ENCODE measurements at regions not wholly inside any gene's neighbourhood (a gene's known extent, or its start where the extent isn't known, plus 50 kb on each side); places are given as distances from the start of the nearest gene placed in this dataset.
"Not testable (repeated sequence)": the region's sequence is repeated elsewhere in the genome, so short reads cannot be mapped to it uniquely, and the experiment has no call there.

- DNase-seq = no peak
These were observed 540.9 kb downstream of the TRIML1 start for GRCh38 chr4:188680004-188680666.

DNA sequence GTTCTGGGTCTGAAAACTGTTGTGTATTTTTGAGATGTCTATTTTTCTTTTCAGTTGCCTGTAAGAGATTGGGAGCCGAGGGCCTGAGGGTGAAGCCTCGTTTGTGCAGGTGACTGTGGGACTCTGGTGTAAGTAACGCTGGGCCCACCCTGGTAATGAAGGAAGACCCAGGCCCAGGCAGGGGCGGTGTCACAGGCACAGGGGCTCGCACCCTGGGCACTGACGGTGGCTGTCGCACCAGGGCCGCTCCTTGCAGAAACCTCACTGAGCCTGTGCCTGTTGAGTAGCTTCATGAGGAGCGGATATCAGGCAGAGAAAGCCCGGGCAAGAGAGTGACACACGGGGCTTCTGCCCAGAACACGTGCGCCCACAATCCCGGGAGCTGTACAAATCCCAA is 541.4 kb downstream of the TRIML1 start:
- DNase-seq = no peak

DNA sequence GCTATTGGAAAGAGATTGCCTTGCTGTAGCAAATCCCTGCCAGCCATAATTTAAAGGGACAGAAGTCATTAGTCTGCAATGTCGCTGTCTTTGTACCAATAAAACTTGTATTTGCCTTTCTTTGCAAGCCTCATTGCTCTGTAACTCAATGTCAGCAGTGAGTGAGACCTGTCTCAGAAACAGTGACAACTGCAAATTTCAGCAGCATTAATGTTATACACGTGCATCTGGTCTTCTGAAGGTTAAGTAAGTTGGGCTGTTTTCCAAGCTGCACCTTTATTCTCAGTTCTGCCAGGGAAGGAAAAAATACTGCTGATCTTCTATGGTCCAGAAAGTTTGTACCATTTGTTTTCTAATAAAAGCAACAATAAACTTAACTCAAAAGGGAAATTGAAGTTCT is 543.1 kb downstream of the TRIML1 start:
- no peak for DNase-seq

GRCh38 chr4:188683571-188683970 is 544.3 kb downstream of the TRIML1 start:
- DNase-seq = no peak

DNA sequence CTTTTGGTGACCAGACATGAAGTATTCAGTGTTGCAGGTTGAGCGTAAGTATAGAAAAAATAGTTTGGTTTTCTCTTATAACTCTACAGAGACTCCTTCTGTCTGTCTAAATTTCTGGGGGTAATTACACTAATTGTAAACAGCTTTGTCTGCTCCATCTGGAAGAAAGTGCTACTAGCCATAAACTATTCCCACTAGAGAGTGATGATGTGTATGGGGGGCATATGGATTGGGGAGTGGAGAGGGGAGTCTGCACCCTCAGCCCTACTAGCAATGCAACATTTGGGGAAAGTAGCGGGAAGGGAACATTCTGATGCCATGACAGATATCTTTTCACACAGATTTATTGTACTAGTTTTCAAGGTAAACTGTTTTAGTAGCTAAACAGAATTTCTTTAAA is 549.7 kb downstream of the TRIML1 start:
- DNase-seq = no peak

GRCh38 chr4:188691811-188692210 is 552.6 kb downstream of the TRIML1 start:
- no peak for DNase-seq

DNA sequence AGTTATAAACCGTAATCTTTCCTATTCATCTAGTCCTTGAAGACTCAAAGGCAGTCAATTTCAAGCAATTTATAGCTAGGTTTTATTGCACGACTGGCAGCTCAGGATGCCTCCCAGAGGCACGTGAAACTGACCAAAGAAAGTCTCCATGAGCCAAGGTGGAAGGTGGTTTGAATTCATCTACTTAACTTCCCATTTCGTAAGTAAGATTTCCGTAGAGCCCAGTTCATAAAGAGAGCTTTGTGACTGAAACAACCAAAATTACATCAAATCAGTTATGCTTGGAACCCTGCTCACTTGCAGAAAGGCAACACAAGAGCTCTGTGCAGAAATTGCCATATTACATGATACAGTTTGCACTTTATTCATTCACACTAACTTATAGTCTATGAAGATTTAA is 556.0 kb downstream of the TRIML1 start:
- no peak for DNase-seq

GRCh38 chr4:188697243-188697642 is 558.0 kb downstream of the TRIML1 start:
- DNase-seq = no peak

DNA sequence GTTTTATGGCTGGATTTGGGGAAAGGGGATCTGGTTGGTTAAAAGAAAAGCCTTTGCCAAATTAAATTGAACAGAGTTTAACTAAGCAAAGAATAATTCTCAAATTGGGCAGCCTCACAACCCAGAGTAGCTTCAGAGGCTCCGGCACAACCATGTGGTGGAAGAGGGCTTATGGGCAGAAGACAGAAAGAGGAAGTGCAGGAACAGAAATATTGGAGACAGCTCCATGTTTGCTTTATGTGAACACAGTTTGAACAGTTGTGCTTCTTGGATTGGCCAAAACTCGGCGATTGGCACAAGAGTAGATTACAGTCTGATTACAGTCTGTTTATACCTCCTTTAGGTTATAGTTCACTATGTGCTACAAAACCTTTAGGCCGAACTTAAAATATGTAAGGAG is 562.7 kb downstream of the TRIML1 start:
- DNase-seq = no peak

GRCh38 chr4:188704288-188704687 is 565.0 kb downstream of the TRIML1 start:
- DNase-seq = no peak

- DNase-seq = no peak
These were observed 567.8 kb downstream of the TRIML1 start for GRCh38 chr4:188707036-188707435.

DNA sequence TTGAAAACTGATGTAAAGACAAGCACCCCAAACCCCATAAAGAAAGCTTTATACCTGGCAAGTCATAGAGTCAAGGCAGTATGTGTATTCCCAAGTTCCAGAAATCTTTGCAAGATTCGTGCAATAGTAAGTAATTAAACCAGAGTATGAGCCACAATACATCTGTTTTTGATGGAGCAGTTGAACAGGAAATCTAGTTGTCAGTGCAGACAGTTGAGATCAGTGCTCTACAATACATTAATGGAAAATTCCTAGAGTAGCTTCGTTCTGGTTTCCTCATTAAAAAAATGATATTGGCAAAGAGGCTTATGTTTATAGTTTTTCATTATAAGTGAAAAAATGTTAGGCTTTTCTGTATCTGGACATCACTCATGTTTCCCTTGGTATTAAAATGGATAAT is 575.3 kb downstream of the TRIML1 start:
- no peak for DNase-seq

DNA sequence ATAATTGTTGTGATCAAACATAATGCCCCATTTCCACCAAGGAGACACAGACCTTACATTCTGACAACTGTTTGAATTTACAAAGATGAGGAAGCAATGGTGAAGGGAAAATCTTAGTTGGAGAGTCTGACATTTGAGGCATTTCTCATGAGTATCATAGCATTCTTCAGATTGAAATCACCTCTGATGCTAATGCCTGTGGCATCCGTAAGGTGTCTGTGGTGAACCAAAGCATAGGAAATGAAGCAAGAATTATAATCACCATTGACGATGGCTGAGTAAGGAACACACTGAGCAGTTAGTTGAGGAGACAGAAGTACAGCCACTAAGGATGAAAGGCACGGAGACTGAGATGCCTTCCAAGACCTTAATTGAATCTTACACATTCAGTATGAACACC is 575.7 kb downstream of the TRIML1 start:
- no peak for DNase-seq

DNA sequence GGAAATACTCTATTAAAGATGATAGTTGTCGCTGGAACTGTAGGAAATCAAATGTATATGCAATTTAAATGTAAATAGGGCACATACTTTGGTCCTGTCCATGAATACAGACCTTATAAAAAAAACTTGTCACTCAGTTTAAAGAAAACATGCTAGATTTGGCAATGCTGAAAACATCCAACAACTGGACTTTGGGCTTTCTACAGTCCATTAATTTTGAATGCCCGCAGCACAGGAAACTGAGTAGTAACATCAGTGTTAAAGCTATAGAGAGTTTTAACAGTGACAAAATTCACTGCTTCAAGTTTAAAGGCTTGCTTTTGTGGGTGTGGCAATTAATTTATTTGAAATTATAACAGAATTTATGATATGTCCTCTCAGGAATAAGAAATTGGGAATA is 578.4 kb downstream of the TRIML1 start:
- DNase-seq = no peak

DNA sequence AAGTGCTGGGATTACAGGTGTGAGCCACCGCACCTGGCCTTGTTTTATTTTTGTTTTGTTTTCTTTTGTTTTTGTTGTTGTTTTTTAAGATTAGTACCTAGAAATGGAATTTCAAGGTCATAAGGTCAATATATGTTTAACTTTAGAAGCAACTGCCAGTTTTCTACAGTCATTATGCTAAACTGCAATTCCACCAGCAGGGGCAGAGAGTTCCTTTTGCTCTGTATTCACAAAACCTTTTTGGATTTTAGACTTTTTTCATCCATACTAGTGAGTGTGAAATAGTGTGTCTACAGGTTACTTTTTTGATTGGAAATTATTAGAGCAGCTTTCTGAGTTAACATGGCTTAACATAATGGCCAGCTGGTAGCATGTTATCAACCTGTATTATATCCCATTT is 580.6 kb downstream of the TRIML1 start:
- no peak for DNase-seq

DNA sequence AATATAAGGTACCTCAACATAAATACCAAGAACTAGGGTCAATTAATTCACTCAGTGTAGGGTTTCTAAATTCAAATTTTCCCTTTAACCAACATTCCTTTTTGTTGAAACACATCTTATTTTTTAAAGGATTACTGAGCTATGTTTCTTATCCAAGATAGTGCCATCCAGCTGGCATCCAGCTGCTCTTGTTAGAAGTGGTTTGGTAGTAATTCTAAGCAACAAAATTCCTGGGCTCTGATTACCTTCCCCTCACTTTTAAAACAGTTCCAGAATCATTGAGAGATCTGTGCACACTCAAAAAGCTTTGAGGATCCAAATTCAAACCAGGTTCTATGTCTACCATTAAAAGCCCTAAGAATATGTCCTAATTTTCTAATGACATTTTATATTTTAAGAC is 583.7 kb downstream of the TRIML1 start:
- DNase-seq = no peak

DNA sequence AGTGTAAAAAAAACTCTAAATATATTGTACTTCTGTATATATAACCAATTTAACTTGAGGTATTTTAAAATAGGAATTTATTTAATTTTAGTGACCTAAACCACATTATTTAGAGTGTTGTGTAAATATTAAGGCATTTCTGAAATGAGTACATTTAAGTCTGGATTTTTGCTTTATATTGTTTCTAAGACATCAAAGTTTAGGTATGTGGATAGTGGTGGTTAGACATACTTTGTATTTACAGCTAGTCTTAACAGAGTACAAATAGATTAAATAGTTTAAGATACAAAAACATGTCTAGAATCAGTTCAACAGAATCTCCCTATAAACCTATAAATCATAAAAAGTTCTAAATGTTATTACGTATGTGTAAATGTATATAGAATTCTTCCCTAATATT is 588.5 kb downstream of the TRIML1 start:
- no peak for DNase-seq

DNA sequence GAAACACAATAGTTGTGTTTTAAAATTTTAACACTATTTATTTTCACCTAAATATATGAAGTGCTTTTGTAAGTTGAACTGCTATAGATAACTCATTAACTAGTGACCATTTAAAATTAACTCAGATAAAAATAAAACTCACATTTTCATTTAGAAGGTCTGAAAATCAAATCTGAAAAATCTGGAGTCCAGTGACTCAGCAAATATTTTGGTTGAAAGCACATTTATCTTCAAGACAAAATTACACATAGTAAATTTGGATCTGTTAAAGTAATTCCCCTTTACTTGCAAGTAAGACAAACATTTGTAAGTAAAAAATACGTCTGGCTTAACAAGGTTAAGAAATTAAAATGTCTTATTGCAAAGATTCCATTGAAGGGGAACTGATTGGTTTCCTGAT is 589.1 kb downstream of the TRIML1 start:
- DNase-seq = no peak

DNA sequence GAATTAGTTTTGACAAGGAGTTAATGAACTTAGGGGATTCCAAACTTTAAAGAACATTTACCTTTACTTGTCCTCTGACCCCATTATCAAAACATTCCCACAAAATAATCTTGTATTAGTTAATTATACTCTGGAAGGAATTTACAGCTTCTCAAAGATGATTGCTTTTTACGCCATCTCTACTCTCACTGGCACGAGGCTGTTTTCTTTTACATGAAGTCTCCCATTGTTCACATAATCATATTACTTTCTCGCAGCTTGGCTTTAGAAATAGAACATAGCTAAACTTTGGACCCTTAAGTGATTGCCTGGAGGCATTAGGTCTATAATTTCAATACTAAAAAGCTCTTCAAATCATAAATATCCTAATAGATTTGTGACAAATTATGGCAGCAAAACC is 592.9 kb downstream of the TRIML1 start:
- no peak for DNase-seq

DNA sequence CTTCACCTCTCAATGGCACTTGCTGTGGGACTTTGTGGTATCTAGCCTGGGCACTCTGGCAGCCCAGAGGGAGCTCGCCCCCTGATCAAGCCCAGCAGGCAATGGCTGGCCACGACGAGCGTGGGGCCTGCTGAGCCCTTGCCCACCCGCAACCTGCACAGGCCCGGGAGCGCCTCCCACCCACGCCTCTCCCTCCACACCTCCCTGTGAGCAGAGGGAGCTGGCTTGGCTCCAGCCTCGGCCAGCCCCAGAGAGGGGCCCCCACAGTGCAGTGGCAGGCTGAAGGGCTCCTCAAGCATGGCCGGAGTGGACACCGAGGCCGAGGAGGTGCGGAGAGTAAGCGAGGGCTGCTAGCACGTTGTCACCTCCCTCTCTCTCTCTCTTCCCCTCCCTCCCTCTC is 595.8 kb downstream of the TRIML1 start:
- DNase-seq = no peak

- DNase-seq = no peak
These were observed 598.2 kb downstream of the TRIML1 start for GRCh38 chr4:188737251-188738002.

DNA sequence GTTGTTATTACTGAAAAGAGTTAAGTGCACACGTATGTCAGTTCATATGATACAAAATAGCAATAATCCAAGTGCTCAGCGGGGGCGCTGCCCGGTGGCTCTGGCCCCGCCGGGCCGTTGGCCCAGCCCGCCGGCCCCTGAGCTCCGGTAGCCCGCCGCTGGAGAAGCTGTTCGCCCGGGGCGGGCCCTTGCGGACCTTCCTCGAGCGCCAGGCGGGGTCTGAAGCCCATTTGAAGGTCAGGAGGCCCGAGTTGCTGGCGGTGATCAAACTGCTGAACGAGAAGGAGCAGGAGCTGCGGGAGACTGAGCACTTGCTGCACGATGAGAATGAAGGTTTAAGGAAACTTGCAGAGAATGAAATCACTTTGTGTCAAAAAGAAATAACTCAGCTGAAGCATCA is 599.0 kb downstream of the TRIML1 start:
- DNase-seq = not testable (repeated sequence)

DNA sequence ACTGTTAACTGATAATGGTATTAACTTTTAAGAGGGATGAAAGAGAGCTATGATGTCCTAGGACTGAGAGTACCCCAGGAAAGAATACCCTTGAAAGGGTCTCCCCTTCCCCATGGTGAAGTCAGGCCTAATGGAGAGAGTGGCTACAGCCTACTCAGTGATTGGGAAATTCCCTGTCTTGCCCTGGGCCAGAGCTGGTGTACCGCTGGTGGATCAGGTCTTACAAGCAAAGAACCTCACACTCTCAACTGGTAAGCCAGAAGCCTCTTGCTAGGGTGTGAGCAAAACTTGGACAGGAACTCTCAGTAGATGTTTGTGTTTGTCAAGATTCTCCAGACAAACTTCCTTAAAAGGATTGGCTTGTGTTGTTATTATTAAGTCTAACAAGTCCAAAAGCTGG is 600.9 kb downstream of the TRIML1 start:
- DNase-seq = not testable (repeated sequence)

DNA sequence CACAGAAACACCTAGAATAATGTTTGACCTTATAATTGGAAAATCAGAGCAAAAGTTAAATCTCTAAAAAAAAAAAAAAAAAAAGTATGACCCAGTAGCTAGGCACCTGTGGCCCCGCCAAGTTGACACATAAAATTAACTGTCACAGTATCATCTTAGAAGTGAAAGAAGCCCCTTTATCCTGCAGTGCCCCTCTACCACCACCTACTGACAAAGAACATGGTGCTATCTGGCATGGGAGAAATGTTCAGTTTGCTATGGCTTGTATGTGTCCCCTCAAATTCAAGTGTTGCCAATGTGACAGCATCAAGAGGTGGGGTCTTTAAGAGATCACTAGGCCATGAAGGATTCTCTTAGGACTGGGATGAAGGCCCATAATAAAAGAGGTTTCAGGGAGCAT is 601.5 kb downstream of the TRIML1 start:
- not testable (repeated sequence) for DNase-seq
